ENCODE measurements at regions not wholly inside any gene's neighbourhood (a gene's known extent, or its start where the extent isn't known, plus 50 kb on each side); places are given as distances from the start of the nearest gene placed in this dataset.

DNA sequence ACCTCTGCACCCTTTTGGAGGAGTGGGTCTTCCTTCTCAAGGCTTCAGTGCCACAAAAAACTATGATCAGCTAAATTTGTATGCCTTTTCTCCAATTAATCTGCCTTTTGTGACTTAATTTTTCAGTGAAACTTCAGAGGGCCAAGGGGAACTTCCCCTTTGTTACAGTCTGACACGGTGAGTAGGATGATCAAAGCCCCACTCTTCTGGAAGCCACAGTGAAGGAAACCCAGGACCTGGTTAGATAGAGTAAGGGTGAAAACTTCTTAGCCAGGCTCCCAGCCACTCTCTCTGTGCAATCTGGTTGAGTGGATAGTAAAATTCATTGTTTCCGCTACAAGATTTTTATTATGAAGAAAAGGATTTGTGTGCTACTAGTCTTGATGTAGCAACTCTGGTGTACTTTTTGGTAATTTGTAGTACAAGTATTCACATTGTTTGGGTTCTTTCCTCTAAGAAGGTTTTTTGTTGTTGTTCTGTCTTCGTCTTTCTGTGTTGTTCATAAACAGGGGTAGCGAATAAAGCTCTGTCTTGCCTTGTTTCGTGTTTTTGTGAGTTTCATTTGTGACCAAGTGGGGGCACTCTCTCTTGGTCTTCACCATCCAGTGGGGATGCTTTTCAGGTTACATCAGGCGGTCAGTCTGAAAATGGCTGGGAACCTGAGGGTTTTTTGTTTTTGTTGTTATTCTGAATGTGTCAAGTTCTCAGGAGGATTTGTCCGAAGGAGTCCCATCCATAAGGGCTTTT, 268.5 kb upstream of the NPSR1 start:
- no peak for DNase-seq (ENCODE audit: low read depth in 1 of 2, low spot score in 1 of 2)
- in situ Hi-C loops (cut with HindIII; ENCODE audit: low pct_unique_long_range_greater_than_20kb, low sequenced_read_pairs) = no loop called here

GRCh38 chr7:34390103-34390502, 267.9 kb upstream of the NPSR1 start:
- in situ Hi-C loops (cut with HindIII; ENCODE audit: low pct_unique_long_range_greater_than_20kb, low sequenced_read_pairs) = no loop called here

More for the DNA sequence above, 268.5 kb upstream of the NPSR1 start:
- TF ChIP-seq JUND (IDR thresholded peaks at IDR 0.05; ENCODE audit: low read depth) = no peak

GRCh38 chr7:34392972-34393371, 265.0 kb upstream of the NPSR1 start:
- TF ChIP-seq JUND (IDR thresholded peaks at IDR 0.05; ENCODE audit: low read depth) = no peak
- in situ Hi-C loops (cut with HindIII; ENCODE audit: low pct_unique_long_range_greater_than_20kb, low sequenced_read_pairs) = no loop called here
- DNase-seq (ENCODE audit: low read depth in 1 of 2, low spot score in 1 of 2) = no peak

More at GRCh38 chr7:34390103-34390502, 267.9 kb upstream of the NPSR1 start:
- no peak for DNase-seq (ENCODE audit: low read depth in 1 of 2, low spot score in 1 of 2)
- no peak for TF ChIP-seq JUND (IDR thresholded peaks at IDR 0.05; ENCODE audit: low read depth)

DNA sequence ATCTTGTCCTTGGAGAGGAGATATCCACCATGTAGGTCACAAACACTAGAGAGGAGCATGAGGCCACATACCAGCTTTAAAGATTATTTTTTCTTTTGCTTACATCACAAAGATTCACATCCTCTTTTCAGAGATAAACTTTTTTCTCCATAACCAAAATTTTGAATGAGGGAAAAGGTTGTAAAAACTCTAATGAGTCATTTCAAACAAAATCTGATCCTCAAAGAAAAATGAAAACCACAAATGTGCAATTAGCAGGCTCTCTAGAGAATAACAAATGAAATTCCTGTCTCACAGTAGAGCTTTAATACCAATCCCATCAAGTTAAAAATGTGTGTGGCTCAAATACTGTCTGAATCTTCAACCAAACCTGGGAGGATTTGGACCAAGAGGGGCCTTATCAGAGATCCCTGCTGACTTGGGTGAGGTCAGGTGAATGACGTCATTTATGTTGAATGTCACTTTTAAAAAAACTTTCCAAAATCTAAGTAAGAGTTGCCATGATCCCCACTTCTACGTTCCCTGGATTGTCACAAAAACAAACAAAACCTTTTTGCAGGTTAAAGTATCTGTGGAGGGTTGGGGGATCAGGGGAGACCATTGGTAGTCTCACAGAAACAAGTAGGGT, 261.5 kb upstream of the NPSR1 start:
- in situ Hi-C loops (cut with HindIII; ENCODE audit: low pct_unique_long_range_greater_than_20kb, low sequenced_read_pairs) = no loop called here
- DNase-seq (ENCODE audit: low read depth in 1 of 2, low spot score in 1 of 2) = no peak
- TF ChIP-seq JUND (IDR thresholded peaks at IDR 0.05; ENCODE audit: low read depth) = no peak

- no peak for TF ChIP-seq JUND (IDR thresholded peaks at IDR 0.05; ENCODE audit: low read depth)
- in situ Hi-C loops (cut with HindIII; ENCODE audit: low pct_unique_long_range_greater_than_20kb, low sequenced_read_pairs) = no loop called here
- DNase-seq (ENCODE audit: low read depth in 1 of 2, low spot score in 1 of 2) = no peak
Measured at GRCh38 chr7:34401776-34402175, 256.2 kb upstream of the NPSR1 start.

DNA sequence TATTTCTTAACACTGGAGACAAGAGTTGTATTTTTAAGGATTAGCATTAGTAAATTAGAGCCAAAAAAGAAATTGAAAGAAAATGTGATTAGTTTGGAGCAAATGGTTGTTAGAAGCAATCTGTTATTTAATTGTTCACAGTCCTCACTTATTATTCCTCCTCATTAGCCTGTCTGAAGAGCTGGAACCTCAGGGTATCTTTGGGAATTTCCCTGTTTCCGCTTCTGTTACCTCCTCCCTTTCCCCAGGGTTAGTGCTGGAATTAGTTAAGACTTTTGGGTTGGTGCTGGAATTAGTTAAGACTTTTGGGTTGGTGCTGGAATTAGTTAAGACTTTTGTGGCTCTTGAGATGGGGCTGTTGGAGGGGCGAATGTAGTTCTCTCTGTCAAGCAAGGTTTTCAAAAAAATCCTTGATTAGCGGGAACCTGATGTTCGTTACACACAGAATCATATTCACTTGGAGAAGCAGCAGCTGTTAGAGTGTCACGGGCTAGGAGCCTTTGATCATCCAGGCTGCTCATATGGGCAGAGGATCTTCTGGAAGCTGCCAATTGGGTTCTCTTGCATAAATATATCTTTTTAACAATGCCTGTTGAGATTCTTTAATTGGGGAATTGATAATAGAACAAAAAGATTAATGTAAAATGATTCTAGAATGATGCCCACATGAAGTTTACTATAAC, 251.0 kb upstream of the NPSR1 start:
- no peak for DNase-seq (ENCODE audit: low read depth in 1 of 2, low spot score in 1 of 2)
- no peak for TF ChIP-seq JUND (IDR thresholded peaks at IDR 0.05; ENCODE audit: low read depth)
- in situ Hi-C loops (cut with HindIII; ENCODE audit: low pct_unique_long_range_greater_than_20kb, low sequenced_read_pairs) = no loop called here

- no peak for TF ChIP-seq JUND (IDR thresholded peaks at IDR 0.05; ENCODE audit: low read depth)
- in situ Hi-C loops (cut with HindIII; ENCODE audit: low pct_unique_long_range_greater_than_20kb, low sequenced_read_pairs) = no loop called here
- DNase-seq (ENCODE audit: low read depth in 1 of 2, low spot score in 1 of 2) = no peak
Measured at GRCh38 chr7:34407586-34407985, 250.4 kb upstream of the NPSR1 start.

- in situ Hi-C loops (cut with HindIII; ENCODE audit: low pct_unique_long_range_greater_than_20kb, low sequenced_read_pairs) = no loop called here
Measured at GRCh38 chr7:34417781-34418180, 240.2 kb upstream of the NPSR1 start.

DNA sequence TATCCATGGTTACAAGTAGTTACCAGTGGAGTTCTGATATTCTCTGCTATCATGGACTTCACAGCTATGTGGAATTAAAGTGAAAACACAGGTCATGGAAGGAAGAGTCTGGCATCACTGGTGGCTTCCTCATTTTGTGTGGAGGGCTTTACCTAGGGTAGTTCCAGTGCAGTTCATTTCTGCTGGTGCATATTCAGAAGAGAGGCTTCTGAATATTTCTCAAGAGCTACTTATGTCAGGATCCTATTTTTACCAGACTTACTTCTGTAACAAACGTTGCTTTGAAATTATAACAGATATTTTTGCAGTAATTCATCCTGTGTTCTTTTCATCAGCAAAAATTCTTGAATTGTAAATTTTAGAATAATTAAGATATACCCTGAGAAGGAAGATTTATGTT, 236.5 kb upstream of the NPSR1 start:
- no peak for TF ChIP-seq JUND (IDR thresholded peaks at IDR 0.05; ENCODE audit: low read depth)
- no peak for DNase-seq (ENCODE audit: low read depth in 1 of 2, low spot score in 1 of 2)
- in situ Hi-C loops (cut with HindIII; ENCODE audit: low pct_unique_long_range_greater_than_20kb, low sequenced_read_pairs) = no loop called here

More at GRCh38 chr7:34417781-34418180, 240.2 kb upstream of the NPSR1 start:
- no peak for TF ChIP-seq JUND (IDR thresholded peaks at IDR 0.05; ENCODE audit: low read depth)
- DNase-seq (ENCODE audit: low read depth in 1 of 2, low spot score in 1 of 2) = no peak

- in situ Hi-C loops (cut with HindIII; ENCODE audit: low pct_unique_long_range_greater_than_20kb, low sequenced_read_pairs) = no loop called here
- DNase-seq (ENCODE audit: low read depth in 1 of 2, low spot score in 1 of 2) = no peak
- TF ChIP-seq JUND (IDR thresholded peaks at IDR 0.05; ENCODE audit: low read depth) = no peak
Measured at GRCh38 chr7:34425194-34425593, 232.8 kb upstream of the NPSR1 start.

DNA sequence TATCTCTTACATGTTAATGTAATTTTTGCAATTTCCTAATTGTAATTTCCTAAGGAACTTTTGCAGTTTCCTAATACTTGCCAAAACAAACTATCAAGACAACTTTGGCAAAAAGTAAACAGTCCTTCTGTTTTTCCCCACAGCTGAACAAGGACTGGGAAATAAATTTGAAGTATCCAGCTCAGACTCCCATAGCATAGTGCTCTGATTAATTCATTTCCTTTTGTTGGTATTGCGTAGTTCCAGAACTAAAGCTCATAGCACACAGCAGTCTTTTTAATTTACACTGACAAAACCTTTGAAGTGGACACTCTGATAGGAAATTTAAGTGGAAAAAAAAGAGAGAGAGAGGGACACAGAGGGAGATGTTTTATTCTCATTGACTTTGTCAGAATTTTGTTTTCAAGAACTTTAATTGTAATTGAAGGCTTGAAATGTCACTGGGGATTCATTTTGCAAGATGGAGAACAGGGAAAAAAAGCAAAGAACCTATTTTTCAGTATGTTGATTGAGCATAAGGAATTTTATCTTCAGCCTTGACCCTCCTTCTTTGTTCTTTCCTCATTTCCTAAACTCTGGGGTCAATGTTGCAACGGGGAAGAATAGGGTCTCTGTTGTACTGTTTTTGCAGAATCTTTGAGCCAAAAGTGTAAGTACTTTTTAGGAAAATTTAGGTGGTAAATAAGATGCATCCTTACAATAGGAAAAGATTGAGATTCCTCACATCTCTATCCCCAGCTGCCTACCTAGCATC, 232.2 kb upstream of the NPSR1 start:
- TF ChIP-seq JUND (IDR thresholded peaks at IDR 0.05; ENCODE audit: low read depth) = no peak
- in situ Hi-C loops (cut with HindIII; ENCODE audit: low pct_unique_long_range_greater_than_20kb, low sequenced_read_pairs) = no loop called here
- DNase-seq (ENCODE audit: low read depth in 1 of 2, low spot score in 1 of 2) = no peak

DNA sequence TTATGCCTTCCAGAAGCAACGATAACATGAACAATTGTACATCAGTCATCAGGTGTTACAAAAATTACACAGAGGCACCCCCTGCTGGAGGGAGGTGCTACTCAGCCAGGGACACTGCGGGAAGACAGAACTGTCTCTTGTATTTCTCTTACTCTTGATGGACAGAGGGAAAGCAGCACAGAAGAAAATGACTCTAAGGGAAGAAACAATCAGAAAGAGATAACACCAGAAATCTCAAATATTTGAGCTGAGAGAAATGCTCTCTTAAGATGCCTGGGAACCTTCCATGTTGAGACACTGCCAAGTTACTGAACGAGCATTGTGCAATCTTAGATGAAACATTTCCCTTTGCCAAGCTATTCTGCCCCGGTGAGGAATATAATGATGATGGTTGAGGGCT, 227.6 kb upstream of the NPSR1 start:
- DNase-seq (ENCODE audit: low read depth in 1 of 2, low spot score in 1 of 2) = peak; percentile 65 to 86
- no peak for TF ChIP-seq JUND (IDR thresholded peaks at IDR 0.05; ENCODE audit: low read depth)
- in situ Hi-C loops (cut with HindIII; ENCODE audit: low pct_unique_long_range_greater_than_20kb, low sequenced_read_pairs) = no loop called here
